ENCODE measurements at regions not wholly inside any gene's neighbourhood (a gene's known extent, or its start where the extent isn't known, plus 50 kb on each side); places are given as distances from the start of the nearest gene placed in this dataset.

- H3K4me1 ChIP-seq (replicated peaks; ENCODE audit: insufficient read depth) = no peaks in the 10 kb centered on the region
- no peak overlapping the region for H2AFZ ChIP-seq
- ChIA-PET CTCF (no interaction called here), POLR2A (ENCODE audit: unreplicated experiment) (no interaction called here)
- intact Hi-C loops (cut with micrococcal nuclease; ENCODE audit: unreplicated experiment) = no loop called here
- H3K4me3 ChIP-seq = no peak overlapping the region
- H3K36me3 ChIP-seq (ENCODE audit: low read depth) = no peaks in the 10 kb centered on the region
- no peaks in the 10 kb centered on the region for H3K9me3 ChIP-seq (ENCODE audit: insufficient read depth, low read depth)
- TF ChIP-seq EZH2 (IDR thresholded peaks at IDR 0.05; ENCODE audit: low read depth) = no peak
- no peak overlapping the region for H3K4me2 ChIP-seq
- H4K20me1 ChIP-seq (ENCODE audit: insufficient read depth) = no peaks in the 10 kb centered on the region
- no peak overlapping the region for H3K27ac ChIP-seq
- H3K27me3 ChIP-seq (ENCODE audit: insufficient read depth, low read depth) = no peaks in the 10 kb centered on the region
- H3K79me2 ChIP-seq (ENCODE audit: low read depth) = no peaks in the 10 kb centered on the region
- no peaks in the 10 kb centered on the region for H3F3A ChIP-seq (ENCODE audit: insufficient read depth, low read depth)
- BruUV-seq (replicated peaks) = no TSS peak
- no peak for DNase-seq
- no peaks in the 10 kb centered on the region for H3K9me2 ChIP-seq (ENCODE audit: insufficient read depth)
Observed at GRCh38 chr4:14441561-14441960, 560.7 kb upstream of the CPEB2 start.

DNA sequence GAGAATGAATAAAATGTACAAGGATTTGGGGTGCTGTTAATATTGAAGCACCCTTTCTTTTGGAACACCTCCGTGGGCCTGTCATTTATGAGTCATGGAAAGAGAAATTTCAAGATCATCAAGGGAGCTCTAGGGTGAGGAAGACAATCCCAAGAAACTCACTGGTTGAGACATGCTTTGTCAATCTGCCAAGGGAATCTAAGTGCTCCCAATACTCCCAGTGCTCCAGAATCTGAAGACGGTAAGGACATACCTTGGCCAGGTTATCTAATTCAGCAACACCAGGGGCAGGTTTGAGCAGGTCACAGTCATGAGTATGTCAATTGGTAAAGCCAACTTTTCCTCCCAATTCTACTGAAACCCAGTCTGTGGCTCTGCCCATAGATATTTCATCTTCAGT, 556.4 kb upstream of the CPEB2 start:
- H3K4me2 ChIP-seq = no peak overlapping the region
- intact Hi-C loops (cut with micrococcal nuclease; ENCODE audit: unreplicated experiment) = no loop called here
- TF ChIP-seq EZH2 (IDR thresholded peaks at IDR 0.05; ENCODE audit: low read depth) = no peak
- TF ChIP-seq, protein P1, sequence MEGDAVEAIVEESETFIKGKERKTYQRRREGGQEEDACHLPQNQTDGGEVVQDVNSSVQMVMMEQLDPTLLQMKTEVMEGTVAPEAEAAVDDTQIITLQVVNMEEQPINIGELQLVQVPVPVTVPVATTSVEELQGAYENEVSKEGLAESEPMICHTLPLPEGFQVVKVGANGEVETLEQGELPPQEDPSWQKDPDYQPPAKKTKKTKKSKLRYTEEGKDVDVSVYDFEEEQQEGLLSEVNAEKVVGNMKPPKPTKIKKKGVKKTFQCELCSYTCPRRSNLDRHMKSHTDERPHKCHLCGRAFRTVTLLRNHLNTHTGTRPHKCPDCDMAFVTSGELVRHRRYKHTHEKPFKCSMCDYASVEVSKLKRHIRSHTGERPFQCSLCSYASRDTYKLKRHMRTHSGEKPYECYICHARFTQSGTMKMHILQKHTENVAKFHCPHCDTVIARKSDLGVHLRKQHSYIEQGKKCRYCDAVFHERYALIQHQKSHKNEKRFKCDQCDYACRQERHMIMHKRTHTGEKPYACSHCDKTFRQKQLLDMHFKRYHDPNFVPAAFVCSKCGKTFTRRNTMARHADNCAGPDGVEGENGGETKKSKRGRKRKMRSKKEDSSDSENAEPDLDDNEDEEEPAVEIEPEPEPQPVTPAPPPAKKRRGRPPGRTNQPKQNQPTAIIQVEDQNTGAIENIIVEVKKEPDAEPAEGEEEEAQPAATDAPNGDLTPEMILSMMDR (conservative IDR thresholded peaks at IDR 0.05) = no peak

GRCh38 chr4:14446311-14446710, 556.0 kb upstream of the CPEB2 start:
- POLR2A ChIA-PET (ENCODE audit: unreplicated experiment) = no interaction called here
- TF ChIP-seq EZH2 (IDR thresholded peaks at IDR 0.05; ENCODE audit: low read depth) = no peak
- TF ChIP-seq, protein P1 (conservative IDR thresholded peaks at IDR 0.05) = no peak
- Histone ChIP-seq H3K79me2 (ENCODE audit: low read depth) (no peaks in the 10 kb centered on the region), H3K27me3 (ENCODE audit: insufficient read depth, low read depth) (no peaks in the 10 kb centered on the region), H3K36me3 (ENCODE audit: low read depth) (no peaks in the 10 kb centered on the region), H3K9me2 (ENCODE audit: insufficient read depth) (no peaks in the 10 kb centered on the region), H3K4me2 (no peak overlapping the region), H3F3A (ENCODE audit: insufficient read depth, low read depth) (no peaks in the 10 kb centered on the region), H3K9me3 (ENCODE audit: insufficient read depth, low read depth) (no peaks in the 10 kb centered on the region), H3K4me3 (no peak overlapping the region), H3K27ac (no peak overlapping the region), H4K20me1 (ENCODE audit: insufficient read depth) (no peaks in the 10 kb centered on the region), H2AFZ (no peak overlapping the region), H3K4me1 (replicated peaks; ENCODE audit: insufficient read depth) (no peaks in the 10 kb centered on the region)
- CTCF ChIA-PET = no interaction called here
- no TSS peak for BruUV-seq (replicated peaks)
- DNase-seq = no peak
- intact Hi-C loops (cut with micrococcal nuclease; ENCODE audit: unreplicated experiment) = no loop called here

More for the DNA sequence above, 556.4 kb upstream of the CPEB2 start:
- no peaks in the 10 kb centered on the region for H3F3A ChIP-seq (ENCODE audit: insufficient read depth, low read depth)
- H3K4me3 ChIP-seq = no peak overlapping the region
- no peaks in the 10 kb centered on the region for H3K36me3 ChIP-seq (ENCODE audit: low read depth)
- H3K9me3 ChIP-seq (ENCODE audit: insufficient read depth, low read depth) = no peaks in the 10 kb centered on the region
- BruUV-seq (replicated peaks) = no TSS peak
- H4K20me1 ChIP-seq (ENCODE audit: insufficient read depth) = no peaks in the 10 kb centered on the region
- ChIA-PET CTCF (no interaction called here), POLR2A (ENCODE audit: unreplicated experiment) (no interaction called here)
- no peaks in the 10 kb centered on the region for H3K79me2 ChIP-seq (ENCODE audit: low read depth)
- DNase-seq = no peak
- H3K27me3 ChIP-seq (ENCODE audit: insufficient read depth, low read depth) = no peaks in the 10 kb centered on the region
- no peak overlapping the region for H2AFZ ChIP-seq
- H3K9me2 ChIP-seq (ENCODE audit: insufficient read depth) = no peaks in the 10 kb centered on the region
- H3K27ac ChIP-seq = no peak overlapping the region
- no peaks in the 10 kb centered on the region for H3K4me1 ChIP-seq (replicated peaks; ENCODE audit: insufficient read depth)

DNA sequence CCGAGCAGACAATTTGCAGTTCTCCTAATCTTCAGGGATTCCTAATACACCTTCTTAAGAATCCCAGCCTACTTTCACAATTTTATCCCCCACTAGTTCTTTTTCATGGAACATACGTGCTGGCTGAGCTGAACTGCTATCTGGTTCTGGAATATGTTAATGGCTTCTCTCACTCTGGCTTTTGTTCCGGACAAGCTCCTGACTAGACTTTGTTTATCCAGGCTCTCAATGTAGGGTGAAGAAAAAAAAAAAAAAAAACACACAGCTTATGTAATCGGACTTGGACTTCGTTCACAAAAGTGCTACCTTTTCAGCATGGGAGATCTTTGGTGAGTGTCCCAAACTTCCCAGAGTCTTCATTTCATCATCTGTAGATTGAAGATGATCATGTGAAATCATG, 555.4 kb upstream of the CPEB2 start:
- Histone ChIP-seq H2AFZ (no peak overlapping the region), H3K79me2 (ENCODE audit: low read depth) (no peaks in the 10 kb centered on the region), H3K4me2 (no peak overlapping the region), H3K4me3 (no peak overlapping the region), H3F3A (ENCODE audit: insufficient read depth, low read depth) (no peaks in the 10 kb centered on the region), H3K9me3 (ENCODE audit: insufficient read depth, low read depth) (no peaks in the 10 kb centered on the region), H3K4me1 (replicated peaks; ENCODE audit: insufficient read depth) (no peaks in the 10 kb centered on the region), H3K9me2 (ENCODE audit: insufficient read depth) (no peaks in the 10 kb centered on the region), H3K36me3 (ENCODE audit: low read depth) (no peaks in the 10 kb centered on the region), H4K20me1 (ENCODE audit: insufficient read depth) (no peaks in the 10 kb centered on the region), H3K27me3 (ENCODE audit: insufficient read depth, low read depth) (no peaks in the 10 kb centered on the region), H3K27ac (no peak overlapping the region)
- ChIA-PET CTCF (no interaction called here), POLR2A (ENCODE audit: unreplicated experiment) (no interaction called here)
- no TSS peak for BruUV-seq (replicated peaks)
- intact Hi-C loops (cut with micrococcal nuclease; ENCODE audit: unreplicated experiment) = no loop called here
- TF ChIP-seq, protein P1 (conservative IDR thresholded peaks at IDR 0.05) = no peak
- no peak for TF ChIP-seq EZH2 (IDR thresholded peaks at IDR 0.05; ENCODE audit: low read depth)
- DNase-seq = no peak
